ENCODE measurements at regions not wholly inside any gene's neighbourhood (a gene's known extent, or its start where the extent isn't known, plus 50 kb on each side); places are given as distances from the start of the nearest gene placed in this dataset.

- TF ChIP-seq ZNF532 (CRISPR knock-in tag; IDR thresholded peaks at IDR 0.05; ENCODE audit: borderline replicate concordance) (no peak), PRRX2 (CRISPR knock-in tag; IDR thresholded peaks at IDR 0.05) (no peak), OVOL2 (CRISPR knock-in tag; IDR thresholded peaks at IDR 0.05; ENCODE audit: borderline replicate concordance) (no peak), ZNF671 (CRISPR knock-in tag; IDR thresholded peaks at IDR 0.05) (no peak), JAZF1 (CRISPR knock-in tag; IDR thresholded peaks at IDR 0.05) (no peak), JUN (CRISPR knock-in tag; IDR thresholded peaks at IDR 0.05) (no peak), USF1 (CRISPR knock-in tag; IDR thresholded peaks at IDR 0.05) (no peak), ZBTB43 (CRISPR knock-in tag; IDR thresholded peaks at IDR 0.05) (no peak)
These were observed 65.3 kb downstream of the IFNG start (continued) for GRCh38 chr12:68094195-68094594.

DNA sequence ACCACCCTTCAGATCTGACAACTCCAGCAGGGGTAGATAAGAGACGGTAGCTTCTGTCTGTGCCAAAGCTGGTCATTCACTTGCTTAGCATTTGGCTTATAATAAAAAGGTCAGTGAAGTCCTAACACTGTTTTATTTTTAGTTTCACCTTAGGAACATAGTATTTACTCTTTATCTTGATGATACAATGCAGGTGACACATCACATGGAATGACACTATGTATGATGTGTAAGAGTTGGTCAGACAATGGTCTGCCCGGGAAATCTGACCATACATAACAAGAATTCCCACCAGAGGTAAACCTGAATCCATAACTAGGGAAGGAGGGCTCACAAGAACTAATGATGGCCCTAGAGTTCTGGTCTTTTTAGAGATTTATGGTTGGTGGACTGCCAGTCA is 66.6 kb downstream of the IFNG start:
- ChIA-PET CTCF (interaction anchor here (2.3 kb wide), 1 partner anchor 21 kb away, joined by 8 read pairs; no protein-coding TSS in a partner anchor), POLR2A (no interaction called here)
- DNase-seq (ENCODE audit: low spot score) = no peak
- TF ChIP-seq NR1H2 (CRISPR knock-in tag; IDR thresholded peaks at IDR 0.05) (no peak), FOXP1 (CRISPR knock-in tag; IDR thresholded peaks at IDR 0.05; ENCODE audit: borderline replicate concordance) (no peak), STAT6 (CRISPR knock-in tag; conservative IDR thresholded peaks at IDR 0.05; ENCODE audit: low read depth) (no peak), NR3C1 (CRISPR knock-in tag; conservative IDR thresholded peaks at IDR 0.05; ENCODE audit: low read depth) (no peak), MYBL2 (CRISPR knock-in tag; IDR thresholded peaks at IDR 0.05) (no peak), ETV6 (CRISPR knock-in tag; IDR thresholded peaks at IDR 0.05) (no peak)
- TF ChIP-seq, protein P1, sequence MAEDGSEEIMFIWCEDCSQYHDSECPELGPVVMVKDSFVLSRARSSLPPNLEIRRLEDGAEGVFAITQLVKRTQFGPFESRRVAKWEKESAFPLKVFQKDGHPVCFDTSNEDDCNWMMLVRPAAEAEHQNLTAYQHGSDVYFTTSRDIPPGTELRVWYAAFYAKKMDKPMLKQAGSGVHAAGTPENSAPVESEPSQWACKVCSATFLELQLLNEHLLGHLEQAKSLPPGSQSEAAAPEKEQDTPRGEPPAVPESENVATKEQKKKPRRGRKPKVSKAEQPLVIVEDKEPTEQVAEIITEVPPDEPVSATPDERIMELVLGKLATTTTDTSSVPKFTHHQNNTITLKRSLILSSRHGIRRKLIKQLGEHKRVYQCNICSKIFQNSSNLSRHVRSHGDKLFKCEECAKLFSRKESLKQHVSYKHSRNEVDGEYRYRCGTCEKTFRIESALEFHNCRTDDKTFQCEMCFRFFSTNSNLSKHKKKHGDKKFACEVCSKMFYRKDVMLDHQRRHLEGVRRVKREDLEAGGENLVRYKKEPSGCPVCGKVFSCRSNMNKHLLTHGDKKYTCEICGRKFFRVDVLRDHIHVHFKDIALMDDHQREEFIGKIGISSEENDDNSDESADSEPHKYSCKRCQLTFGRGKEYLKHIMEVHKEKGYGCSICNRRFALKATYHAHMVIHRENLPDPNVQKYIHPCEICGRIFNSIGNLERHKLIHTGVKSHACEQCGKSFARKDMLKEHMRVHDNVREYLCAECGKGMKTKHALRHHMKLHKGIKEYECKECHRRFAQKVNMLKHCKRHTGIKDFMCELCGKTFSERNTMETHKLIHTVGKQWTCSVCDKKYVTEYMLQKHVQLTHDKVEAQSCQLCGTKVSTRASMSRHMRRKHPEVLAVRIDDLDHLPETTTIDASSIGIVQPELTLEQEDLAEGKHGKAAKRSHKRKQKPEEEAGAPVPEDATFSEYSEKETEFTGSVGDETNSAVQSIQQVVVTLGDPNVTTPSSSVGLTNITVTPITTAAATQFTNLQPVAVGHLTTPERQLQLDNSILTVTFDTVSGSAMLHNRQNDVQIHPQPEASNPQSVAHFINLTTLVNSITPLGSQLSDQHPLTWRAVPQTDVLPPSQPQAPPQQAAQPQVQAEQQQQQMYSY (CRISPR knock-in tag; IDR thresholded peaks at IDR 0.05) = no peak
- TF ChIP-seq, protein P2, sequence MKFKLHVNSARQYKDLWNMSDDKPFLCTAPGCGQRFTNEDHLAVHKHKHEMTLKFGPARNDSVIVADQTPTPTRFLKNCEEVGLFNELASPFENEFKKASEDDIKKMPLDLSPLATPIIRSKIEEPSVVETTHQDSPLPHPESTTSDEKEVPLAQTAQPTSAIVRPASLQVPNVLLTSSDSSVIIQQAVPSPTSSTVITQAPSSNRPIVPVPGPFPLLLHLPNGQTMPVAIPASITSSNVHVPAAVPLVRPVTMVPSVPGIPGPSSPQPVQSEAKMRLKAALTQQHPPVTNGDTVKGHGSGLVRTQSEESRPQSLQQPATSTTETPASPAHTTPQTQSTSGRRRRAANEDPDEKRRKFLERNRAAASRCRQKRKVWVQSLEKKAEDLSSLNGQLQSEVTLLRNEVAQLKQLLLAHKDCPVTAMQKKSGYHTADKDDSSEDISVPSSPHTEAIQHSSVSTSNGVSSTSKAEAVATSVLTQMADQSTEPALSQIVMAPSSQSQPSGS (CRISPR knock-in tag; IDR thresholded peaks at IDR 0.05; ENCODE audit: borderline replicate concordance, low read depth) = no peak
- Mint-ChIP-seq H3K27me3 (ENCODE audit: low read depth) (no peaks in the 10 kb centered on the region), H3K27ac (no peak overlapping the region), H3K4me1 (no peaks in the 10 kb centered on the region), H3K4me3 (no peak overlapping the region), H3K9me3 (peaks cover 21% of the 10 kb centered on the region), H3K36me3 (peaks cover 13% of the 10 kb centered on the region)
- ATAC-seq = no peak

Data from WTC11 (cell line).